Germinal center (tissue), 1 donor: ENCODE measurements at regions not wholly inside any gene's neighbourhood (a gene's known extent, or its start where the extent isn't known, plus 50 kb on each side); places are given as distances from the start of the nearest gene placed in this dataset.

Experiments used
- DNase-seq: peaks from one replicate; pipeline ENCODE4 v3.0.0; 2012; ENCODE audit warnings: mixed read lengths, low spot score

GRCh38 chr22:49506010-49506400 is 321.7 kb downstream of the BRD1 start:
- no peak for DNase-seq

- DNase-seq, result no peak
Measured at GRCh38 chr22:49505337-49506009, 322.2 kb downstream of the BRD1 start.

GRCh38 chr22:49503896-49504521 is 323.7 kb downstream of the BRD1 start:
- DNase-seq, result peak; percentile 36

- DNase-seq, result peak; percentile 49
Measured at GRCh38 chr22:49503321-49503720, 324.4 kb downstream of the BRD1 start.

GRCh38 chr22:49502126-49502826 is 325.4 kb downstream of the BRD1 start:
- DNase-seq, result no peak

- DNase-seq, result no peak
Measured at GRCh38 chr22:49500942-49501395, 326.7 kb downstream of the BRD1 start.

GRCh38 chr22:49500076-49500460 is 327.6 kb downstream of the BRD1 start:
- DNase-seq, result no peak

GRCh38 chr22:49499433-49500075 is 328.1 kb downstream of the BRD1 start:
- no peak for DNase-seq

- DNase-seq, result no peak
Measured at GRCh38 chr22:49497266-49497665, 330.4 kb downstream of the BRD1 start.

- no peak for DNase-seq
Measured at GRCh38 chr22:49494555-49494954, 333.1 kb downstream of the BRD1 start.

GRCh38 chr22:49492741-49493251 is 334.9 kb downstream of the BRD1 start:
- DNase-seq, result no peak

GRCh38 chr22:49492308-49492707 is 335.4 kb downstream of the BRD1 start:
- DNase-seq, result no peak

- DNase-seq, result no peak
Measured at GRCh38 chr22:49491726-49492125, 335.9 kb downstream of the BRD1 start.

GRCh38 chr22:49491221-49491635 is 336.4 kb downstream of the BRD1 start:
- no peak for DNase-seq

- DNase-seq, result no peak
Measured at GRCh38 chr22:49490692-49491091, 337.0 kb downstream of the BRD1 start.

GRCh38 chr22:49489821-49490220 is 337.9 kb downstream of the BRD1 start:
- DNase-seq, result no peak

GRCh38 chr22:49488943-49489342 is 338.7 kb downstream of the BRD1 start:
- DNase-seq, result no peak

GRCh38 chr22:49487950-49488349 is 339.7 kb downstream of the BRD1 start:
- no peak for DNase-seq

GRCh38 chr22:49486225-49486624 is 341.4 kb downstream of the BRD1 start:
- no peak for DNase-seq

- DNase-seq, result no peak
Measured at GRCh38 chr22:49483946-49484345, 343.7 kb downstream of the BRD1 start.

GRCh38 chr22:49483281-49483870 is 344.3 kb downstream of the BRD1 start:
- DNase-seq, result no peak

GRCh38 chr22:49482811-49483210 is 344.9 kb downstream of the BRD1 start:
- DNase-seq, result no peak
